LoVo (cell line): ENCODE measurements at regions not wholly inside any gene's neighbourhood (a gene's known extent, or its start where the extent isn't known, plus 50 kb on each side); places are given as distances from the start of the nearest gene placed in this dataset.
"Not testable (repeated sequence)": the region's sequence is repeated elsewhere in the genome, so short reads cannot be mapped to it uniquely, and the experiment has no call there.

Experiments
- DNase-seq: peaks from one replicate; pipeline ENCODE4 v3.0.0-alpha.2; 2016; ENCODE audit warnings: low spot score

DNA sequence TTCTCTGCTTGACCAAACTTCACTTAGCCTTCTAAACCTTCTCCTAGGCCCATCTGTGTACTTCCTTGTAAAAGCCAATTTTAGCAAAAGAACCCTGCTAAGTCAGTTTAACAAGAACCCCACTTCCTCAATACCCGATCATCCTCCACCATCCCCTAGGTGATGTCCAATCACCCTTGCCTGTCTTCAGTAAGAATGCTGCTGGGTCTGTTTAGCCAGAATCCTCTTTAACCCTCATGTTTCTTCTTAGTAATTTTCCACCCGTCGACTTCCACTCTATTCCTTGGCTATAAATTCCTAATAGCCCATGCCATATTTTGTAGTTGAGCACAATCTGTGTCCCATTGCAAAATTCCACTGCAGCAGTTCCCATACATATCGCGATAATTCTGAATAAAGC is 780.0 kb upstream of the RAB6C start:
- no peak for DNase-seq

DNA sequence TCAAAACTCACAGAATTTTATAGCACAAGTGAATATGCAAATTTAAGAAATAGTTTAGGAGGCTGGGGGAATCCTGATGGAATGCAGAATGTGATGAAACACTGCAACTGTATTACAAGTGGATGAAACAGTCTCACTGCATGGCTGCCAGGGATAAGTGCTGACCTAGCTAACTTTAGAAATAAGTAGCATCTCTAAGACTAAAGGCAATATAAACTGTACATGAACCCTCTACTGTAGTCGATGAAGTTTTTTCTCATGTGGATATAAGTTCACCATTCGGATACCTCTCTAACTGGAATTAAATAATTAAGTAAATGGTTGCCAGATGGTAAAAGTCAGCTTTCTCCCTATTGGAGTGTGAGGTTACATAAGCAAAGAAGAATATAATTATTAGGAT is 777.8 kb upstream of the RAB6C start:
- no peak for DNase-seq

DNA sequence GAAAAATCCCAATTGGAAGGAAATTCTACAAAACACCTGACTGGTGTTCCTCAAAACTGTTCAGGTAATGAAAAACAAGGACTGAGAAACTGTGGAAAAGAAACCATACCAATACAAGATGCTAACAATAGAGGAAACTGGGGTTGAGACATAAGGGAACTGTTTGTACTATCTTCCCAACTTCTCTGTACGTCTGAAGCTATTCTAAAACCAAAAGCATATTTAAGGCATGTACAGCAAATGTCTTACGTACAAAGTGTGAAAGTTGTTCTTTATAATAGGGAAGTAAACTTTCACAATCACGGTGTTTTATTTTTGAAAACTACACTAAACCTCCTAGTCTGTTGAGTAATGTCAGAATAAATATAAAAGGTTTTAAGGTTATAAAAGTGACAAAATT is 776.1 kb upstream of the RAB6C start:
- DNase-seq = no peak

DNA sequence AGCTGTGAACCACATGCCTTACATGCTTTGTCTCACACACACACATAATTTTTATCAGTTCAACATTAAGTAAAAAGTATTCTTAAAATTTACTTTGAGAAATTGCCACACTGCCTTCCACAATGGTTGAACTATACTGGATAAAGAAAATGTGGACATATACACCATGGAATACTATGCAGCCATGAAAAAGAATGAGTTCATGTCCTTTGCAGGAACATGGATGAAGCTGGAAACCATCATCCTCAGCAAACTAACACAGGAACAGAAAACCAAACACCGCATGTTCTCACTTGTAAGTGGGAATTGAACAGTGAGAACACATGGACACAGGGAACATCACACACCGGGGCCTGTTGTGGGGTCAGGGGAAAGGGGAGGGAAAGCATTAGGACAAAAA is 774.9 kb upstream of the RAB6C start:
- DNase-seq = not testable (repeated sequence)

DNA sequence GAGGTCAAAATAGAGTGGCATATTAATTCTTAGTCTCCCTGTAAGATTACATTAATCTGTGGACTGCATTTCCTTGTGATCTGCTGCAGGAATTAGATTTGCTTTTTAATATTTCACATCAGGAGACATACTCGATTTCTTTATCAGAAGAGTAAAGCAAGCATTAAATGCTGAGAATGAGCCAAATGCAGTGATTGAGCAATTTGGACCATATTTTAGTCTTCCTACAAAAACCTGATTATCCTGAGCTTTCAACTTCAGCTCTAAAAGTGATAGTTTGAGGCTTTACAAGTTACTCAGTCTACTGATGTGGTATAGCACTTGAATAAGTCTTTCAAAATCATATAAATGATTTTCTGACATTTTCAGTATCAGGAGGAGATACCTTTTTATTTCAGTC is 774.3 kb upstream of the RAB6C start:
- no peak for DNase-seq

DNA sequence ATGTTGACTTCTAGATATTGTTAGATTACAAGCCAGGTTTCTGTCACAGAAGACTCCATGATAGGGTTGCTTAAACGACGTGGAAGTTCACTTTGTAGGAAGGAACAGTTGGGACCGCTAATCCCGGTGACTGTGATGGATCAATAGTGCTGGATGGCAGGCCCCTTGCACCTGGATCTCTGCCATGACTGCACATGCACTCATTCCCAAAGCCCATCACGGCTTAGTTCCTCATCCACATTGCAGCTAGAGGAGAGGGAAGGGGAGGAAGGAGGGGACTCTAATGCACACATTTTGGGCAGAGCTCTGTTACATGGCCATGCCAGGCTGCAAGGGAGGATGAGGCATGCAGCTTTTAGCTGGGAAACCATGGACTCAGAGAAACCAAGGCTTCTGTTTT is 773.7 kb upstream of the RAB6C start:
- no peak for DNase-seq

DNA sequence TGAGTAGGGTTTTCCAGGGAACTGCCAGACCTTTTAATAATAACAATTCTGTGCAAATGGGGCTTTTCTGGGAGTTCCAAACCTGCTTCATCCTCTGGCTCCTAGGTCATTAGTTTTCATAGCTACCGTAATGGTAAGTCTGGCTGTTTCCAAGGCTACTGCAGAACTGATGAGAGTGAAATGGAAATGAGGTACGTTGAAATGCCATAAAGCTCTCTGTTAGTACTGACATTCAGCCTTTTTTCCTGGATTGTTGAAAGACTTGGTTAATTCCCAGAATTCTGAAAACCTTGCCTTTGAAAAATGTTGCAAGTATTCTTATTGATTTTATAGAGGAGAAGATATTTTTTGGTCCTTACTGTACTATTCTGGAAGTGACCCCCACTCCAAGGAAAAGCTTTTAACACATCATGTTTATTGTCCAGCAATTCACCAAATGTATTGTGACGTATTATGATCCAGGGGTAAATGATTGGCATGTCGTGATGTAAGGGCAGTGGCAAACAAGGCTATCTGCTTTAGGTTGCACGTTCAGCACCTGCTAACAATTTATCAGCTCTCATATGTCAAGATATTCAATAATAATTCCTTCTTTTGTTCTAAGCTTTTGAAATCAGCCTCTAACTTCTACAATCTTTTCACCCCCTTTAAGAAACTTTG is 767.0 kb upstream of the RAB6C start:
- no peak for DNase-seq

DNA sequence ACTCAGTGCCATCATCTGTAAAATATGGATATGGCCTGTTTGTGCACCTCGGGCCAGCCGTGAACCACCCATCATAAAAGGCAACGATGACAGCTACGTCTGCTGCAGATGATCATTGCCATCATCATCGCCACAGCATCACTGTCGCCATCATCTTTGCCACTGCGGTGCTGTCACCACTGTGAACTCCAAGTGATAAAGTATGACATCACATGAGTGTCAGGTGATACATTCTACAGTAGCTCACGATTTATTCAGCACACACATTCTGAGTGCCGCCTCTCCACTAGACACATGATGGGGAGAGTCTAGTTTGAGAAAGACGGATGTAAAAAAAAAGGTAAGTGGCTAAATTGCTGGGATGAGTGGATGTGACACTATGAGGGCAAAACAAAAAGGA is 755.4 kb upstream of the RAB6C start:
- no peak for DNase-seq

DNA sequence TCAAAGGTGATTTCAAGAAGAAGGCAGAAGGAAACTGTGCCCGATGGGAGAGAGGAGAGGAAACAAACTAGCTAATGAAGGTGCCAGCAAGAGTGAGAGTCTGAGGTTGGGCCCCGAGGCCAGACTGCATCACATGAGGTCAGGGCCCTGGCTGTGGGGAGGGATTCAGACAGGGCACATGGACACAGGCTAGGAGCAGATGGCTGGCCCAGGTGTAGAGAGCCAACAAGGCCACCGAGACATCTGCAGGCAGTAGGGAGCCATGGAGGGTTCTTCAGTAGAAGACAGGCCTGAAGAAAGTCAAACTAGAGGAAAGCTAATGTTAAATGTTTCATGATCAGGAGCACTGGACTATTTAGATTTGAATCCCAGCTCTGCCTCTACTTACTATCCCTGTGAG is 755.0 kb upstream of the RAB6C start:
- DNase-seq = no peak

DNA sequence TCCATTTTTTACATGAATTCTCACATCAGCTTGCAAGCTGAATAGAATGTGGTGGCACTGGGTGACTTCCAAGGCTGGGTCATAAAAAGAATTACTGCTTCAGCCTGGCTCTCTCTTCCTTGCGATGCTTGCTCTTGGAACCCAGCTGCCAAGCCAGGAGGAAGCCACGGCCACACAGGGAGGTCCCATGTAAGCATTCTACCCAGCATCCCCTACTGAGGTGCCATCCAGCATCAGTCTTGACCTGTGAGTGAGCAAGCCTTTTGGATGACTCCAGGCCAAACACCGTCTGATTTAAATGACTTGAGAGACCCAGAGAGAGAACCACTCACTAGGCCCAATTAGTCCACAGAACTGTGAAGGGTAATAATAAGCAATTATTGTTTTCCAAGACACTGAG is 750.3 kb upstream of the RAB6C start:
- no peak for DNase-seq

DNA sequence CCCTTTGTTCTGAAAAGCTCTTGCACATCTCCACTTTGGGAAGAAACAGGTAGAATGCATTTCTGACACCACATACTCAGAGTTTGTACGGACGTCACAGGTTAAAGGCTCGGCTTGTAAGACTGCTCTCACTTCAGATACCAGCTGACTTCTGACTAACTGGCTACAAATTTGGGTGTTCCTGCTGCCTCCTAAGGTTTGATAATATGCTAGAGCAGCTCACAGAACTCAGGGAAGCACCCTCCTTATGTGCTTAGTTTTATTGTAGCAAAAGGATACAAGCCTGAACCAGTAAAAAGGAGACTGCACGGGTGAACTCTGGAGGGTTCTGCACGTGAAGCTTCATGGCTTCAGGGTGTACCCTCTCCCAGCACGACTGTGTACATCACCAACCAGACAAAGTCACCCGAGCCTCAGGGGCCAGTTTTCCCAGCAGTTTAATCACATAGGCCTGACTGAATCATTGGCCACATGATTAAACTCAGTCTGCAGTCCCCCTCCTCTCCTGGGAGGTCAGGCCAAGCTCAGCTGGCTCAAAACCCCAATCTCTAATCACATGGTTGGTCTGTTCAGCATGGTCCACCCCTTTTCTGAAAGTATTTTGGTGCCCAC is 749.5 kb upstream of the RAB6C start:
- DNase-seq = no peak

DNA sequence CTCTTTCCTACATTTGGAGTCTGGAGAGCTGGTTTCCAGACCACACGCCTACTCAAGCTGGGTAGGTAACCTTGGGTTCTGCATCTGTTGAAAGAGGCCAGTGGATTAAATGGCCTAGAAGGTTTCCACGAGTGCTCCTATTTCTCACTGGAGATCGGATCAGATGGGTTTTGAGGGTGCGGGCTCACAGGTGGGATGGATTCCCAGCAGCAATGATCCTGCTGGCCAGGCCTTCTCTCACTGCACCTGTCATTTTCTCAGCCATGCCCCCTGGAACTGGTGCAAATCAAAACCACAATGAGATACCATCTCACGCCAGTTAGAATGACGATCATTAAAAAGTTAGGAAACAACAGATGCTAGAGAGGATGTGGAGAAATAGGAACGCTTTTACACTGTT is 747.5 kb upstream of the RAB6C start:
- DNase-seq = no peak

DNA sequence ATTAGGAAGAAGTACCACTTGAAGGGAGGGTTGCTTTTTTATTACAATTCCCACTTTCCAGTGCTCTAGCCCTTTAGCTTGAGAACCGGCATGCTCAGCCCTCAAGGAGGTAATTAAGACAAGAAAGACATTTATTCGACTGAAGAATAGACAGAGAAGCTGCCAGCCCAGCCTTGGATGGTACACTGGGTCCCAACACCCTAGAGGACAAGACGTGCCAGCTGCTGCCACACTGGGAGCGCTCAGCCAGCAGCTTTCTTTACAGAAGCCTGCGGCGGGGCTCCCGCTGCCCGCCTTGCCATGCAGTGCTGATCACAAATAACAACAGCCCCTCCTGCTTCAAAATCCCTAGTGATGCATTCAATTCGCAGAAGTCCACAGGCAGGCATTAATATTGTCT is 746.3 kb upstream of the RAB6C start:
- no peak for DNase-seq

DNA sequence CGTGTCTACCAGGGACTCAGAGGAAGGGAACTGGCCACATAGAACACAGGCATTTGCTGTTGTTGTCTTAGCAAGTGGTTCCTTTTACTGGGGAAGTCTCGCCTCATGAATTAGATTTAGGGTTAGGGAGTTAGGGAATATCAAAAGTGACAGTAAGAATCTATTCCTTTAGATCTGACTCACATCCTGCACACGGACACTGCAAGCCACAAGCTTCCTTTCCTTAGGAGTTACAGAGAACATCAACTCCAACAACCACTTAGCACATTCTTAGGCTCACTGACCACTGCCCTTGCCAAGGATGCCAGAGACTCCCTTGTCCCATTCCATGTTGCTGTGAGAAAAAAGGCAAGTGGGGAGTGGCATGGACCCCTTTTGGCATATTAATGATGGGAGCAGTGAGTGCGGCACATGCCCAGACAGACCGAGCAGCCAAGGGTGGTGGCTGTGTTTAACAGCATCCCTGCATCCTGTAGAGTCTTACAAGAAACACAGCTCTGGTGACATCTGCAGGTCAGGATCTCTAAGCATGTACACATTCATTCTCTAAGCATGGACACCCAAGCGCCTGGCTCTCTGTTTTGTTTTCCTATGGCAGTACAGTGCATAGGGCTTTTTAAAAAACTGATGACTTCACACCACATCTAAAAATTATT is 745.6 kb upstream of the RAB6C start:
- no peak for DNase-seq

DNA sequence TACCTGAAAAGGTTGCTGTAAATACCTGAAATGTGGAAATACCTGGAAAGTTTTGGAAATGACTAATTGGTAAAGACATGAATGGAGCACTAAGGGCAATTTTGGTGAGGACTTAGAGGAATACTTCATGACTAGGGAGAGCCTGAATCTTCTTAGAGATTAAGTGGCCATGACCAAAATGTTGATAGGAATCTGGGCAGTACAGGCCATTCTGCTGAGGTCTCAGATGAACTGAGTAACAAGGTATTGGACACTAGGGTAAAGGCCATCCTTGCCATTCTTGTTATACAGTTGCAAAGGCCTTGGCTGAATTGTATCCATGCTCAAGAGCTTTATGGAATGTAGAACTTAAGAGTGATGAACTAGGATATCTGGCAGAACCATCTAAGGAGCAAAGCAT is 742.9 kb upstream of the RAB6C start:
- no peak for DNase-seq

DNA sequence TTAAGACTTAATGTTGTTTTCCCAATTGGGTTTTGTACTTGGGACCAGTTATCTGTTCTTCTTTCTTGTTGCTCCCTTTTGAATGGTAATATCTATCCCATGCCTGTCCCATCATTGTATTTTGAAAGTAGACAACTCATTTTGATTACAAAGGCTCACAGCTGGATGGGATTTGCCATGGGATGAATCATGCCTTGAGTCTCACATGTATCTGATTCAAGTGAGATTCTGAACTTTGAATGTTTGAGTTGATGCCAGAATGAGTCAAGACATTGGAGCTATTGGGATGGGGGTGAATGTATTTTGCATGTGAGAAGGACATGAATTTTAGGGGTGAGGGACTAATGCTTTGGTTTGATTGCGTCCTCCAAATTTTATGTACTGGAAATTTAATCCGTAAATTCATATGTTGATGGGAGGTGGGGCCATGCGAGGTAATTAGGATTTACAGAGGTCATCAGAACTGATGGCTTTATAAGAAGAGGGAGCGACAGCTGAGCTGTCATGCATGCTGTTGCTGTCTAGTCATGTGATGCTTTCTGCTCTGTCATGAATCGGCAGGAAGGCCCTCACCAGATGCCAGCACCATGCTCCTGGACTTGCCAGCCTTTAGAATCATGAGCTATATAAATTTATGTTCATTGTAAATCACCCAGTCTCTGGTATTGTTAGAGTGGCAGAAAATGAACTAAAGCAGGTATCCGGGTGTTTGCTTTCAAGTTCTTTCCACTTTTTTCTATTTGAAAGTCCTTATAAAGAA is 741.3 kb upstream of the RAB6C start:
- DNase-seq = no peak

DNA sequence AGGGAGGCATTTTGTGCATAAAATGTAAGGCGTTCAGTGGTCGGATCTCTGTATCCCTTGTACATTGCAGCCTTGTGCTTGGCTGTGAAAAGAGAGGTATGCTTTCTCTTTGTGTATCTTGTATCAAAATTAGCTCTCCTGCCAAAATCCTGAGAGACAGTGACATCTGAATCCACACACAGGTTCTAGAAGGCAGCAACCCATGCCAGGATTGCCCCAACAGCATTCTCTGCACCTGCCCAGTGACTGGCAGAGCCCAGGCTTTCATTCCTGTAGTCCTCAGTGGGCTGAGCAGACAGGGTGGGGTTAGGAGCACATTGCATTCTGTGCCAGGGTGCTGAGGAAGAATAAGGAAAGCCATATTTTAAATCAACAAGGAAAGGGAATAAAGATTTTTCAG is 740.3 kb upstream of the RAB6C start:
- DNase-seq = no peak

DNA sequence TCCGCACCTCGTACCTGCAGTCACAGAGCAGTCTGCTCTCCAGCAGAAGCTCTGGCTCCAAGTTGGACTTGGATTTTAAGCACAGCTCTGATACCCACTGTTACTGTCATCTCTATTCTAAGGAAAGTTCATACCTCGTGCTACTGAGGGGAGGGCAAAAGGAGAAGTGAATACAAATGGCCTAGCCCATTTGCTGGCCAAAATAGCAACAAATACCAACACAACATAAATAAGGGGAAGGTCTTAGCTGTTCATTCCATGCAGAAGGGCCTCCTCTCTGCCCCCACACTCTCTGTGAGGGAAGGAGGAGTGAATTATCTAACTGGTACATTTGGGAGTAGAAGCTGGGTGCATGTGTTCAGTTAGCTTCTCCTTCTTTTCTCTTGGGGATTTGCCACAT is 739.4 kb upstream of the RAB6C start:
- no peak for DNase-seq

DNA sequence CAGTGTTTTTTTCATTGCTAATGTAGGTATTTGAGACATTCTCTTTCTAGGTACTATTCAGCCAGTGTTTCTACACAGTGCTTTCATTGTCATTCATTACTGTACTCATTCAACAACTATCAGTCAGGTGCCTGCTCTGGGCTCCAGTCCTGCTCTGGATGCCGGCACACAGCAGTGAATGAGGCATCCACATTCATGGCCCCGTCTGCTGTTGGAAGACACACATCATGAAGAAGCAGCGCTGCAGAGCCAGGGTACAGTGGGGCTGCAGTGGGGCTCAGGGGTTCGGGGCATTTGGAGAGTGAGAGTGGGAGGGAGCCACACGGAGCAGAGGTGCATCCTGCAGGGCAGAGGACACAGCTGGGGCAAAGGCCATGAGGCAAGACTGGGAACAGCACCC is 737.2 kb upstream of the RAB6C start:
- DNase-seq = no peak

DNA sequence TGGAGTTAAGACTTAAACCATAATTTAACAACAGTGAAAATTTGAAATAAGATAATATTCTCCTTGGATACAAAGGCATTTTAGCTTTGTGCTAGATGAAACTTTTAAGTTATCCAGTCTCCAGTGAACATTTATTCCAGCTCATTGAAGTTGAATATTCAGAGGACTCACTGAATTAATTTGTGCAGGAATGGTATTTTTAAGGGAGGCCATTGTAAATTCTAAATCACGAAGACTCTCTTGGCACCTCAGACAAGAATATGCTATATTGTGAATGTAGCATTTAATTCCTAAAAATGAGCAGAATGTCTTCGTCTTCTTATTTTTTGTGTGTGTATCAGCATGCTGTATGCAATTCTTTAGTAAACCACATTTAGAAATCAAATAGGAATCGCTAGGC is 731.7 kb upstream of the RAB6C start:
- no peak for DNase-seq

DNA sequence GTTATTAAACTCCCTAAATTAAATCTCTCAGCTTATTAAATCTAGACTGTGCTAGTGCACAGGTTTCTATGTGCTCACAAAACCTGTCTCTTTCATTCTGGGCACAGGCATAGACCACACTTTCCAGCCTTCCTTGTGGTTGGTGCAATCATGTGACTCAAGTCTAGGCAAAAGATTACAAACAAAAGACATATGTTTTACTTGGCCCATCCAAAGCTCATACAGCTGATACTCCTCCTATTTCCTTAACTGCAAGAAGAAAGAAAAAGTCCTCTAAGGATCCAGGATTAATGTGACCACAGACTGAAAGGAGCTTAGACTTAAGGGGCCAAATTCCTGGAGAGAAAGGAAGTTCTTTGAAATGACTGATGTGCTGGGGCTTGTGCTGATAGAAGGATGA is 731.3 kb upstream of the RAB6C start:
- no peak for DNase-seq

DNA sequence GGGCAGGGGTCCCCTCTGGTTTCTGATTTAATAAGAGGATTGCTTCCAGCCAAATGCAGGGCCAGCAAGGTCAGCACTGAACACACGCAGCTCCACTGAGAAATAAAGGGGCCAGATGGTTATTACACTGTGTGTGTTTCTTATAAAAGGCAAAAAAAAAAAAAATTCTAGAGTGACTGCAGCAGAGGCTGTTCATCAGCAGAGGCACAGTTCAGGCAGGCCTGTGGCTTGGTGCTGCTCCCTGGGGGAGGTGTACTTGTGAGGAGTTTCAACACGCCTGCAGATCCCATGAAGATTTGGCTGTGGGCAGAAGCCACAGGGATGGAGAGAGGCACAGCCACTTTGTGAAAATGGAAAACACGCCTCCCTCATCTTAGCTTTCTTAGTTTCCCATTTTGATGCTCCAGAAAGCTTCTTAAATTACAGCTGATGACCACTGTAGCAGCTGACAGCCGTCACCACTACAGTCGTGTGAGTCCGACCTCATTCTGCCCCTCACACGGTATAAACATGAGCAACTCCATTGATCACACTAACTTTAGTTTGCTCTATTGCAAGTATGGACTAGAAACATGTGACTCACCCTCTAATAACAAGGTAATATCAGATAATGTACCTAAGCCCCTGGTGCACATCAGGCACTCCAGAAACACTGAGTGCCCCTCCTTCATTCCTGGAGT is 726.5 kb upstream of the RAB6C start:
- no peak for DNase-seq

DNA sequence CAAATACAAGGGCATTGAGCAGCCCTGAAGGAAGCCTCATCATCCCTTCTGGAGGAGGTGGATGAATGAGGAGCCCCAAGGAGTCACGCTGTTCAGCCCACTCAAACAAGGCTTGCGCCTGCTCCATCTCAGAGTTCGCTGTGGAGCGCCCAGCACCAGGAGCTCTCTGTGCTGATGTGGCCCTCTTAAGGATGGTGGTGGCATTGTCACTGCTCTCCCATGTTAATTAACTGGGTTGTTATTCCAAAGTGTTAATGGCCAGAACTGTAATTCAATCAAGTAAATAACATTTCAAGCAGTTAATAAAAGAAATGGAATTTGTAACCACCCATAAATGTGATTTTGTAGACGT is 726.0 kb upstream of the RAB6C start:
- DNase-seq = peak; percentile 2
